ENCODE measurements at regions not wholly inside any gene's neighbourhood (a gene's known extent, or its start where the extent isn't known, plus 50 kb on each side); places are given as distances from the start of the nearest gene placed in this dataset.
A peak's percentile ranks its signal among the peaks of the same experiment; 100 is the strongest.

DNA sequence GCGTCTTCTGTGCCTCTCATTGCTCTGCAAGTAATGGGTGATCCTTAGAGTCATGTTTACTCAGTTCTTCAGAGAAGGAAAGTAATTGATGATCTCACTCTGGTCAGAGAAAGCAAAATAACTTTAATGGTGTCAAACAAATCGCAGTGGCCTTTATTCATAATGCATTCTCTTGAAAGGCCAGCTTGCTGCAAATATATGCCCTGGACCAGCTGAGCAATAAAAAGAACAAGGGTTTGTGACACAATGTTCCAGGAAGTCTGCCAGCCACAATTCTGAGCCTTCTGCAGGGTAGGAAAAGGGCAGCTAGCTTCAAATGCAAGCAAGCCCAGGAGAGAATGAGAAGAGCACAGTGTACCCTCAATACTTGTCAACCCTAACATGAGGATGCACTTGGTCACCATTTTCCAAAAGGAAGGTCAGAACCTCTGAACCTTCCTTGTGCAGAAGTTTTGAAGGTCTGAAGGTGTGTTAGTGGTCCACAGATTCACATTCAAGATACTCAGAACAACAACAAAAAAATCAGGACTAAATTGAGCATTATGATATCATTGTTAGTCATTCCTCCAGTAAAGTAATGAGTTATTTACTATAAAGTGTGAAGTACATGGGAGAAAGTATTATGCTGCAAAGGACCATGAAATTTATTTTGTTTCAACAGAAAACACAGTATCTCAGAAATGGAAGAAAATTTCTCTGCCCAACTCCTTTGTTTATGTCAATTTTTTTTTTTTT lies 355.6 kb downstream of the PAX3 start:
- Histone ChIP-seq H3K36me3 (no peaks in the 10 kb centered on the region), H3K4me1 (peaks cover 0 to 5% (median 0%) of the 10 kb centered on the region in 12 donors), H3K27me3 (no peaks in the 10 kb centered on the region), H3K27ac (peak overlapping the region in 7 of 12 donors; percentile 25 to 78 (median 67)), H3K9me3 (peaks cover 0 to 8% (median 0%) of the 10 kb centered on the region in 12 donors), H3K4me3 (no peak overlapping the region)
- DNase-seq (peak in 3 of 5 donors; percentile 23 to 63 (median 61)), ATAC-seq (peak; percentile 80 to 97 (median 94))
- 67 to 86% (median 70%) methylated on average over 2 of the region's 2 CpGs for WGBS, 4 donors
- no peak for TF ChIP-seq POLR2A (IDR thresholded peaks at IDR 0.05)
- TF ChIP-seq CTCF (IDR thresholded peaks at IDR 0.05): no peak
- intact Hi-C loops (cut with DNase I): no loop called here

- no peak for TF ChIP-seq POLR2A (IDR thresholded peaks at IDR 0.05)
- H3K9me3 ChIP-seq: peaks cover 0 to 10% (median 0%) of the 10 kb centered on the region in 12 donors
- H3K27ac ChIP-seq: no peak overlapping the region
- no peak overlapping the region for H3K4me3 ChIP-seq
- intact Hi-C loops (cut with DNase I): no loop called here
- no peaks in the 10 kb centered on the region for H3K4me1 ChIP-seq
- DNase-seq: no peak
- WGBS, 4 donors: 49 to 60% (median 57%) methylated on average over 6 of the region's 6 CpGs
- peaks cover 0 to 6% (median 0%) of the 10 kb centered on the region in 9 donors for H3K27me3 ChIP-seq
- no peaks in the 10 kb centered on the region for H3K36me3 ChIP-seq
- no peak for ATAC-seq
Measured at GRCh38 chr2:221931251-221931991, 359.3 kb upstream of the EPHA4 start.

- intact Hi-C loops (cut with DNase I): no loop called here
- no peak for TF ChIP-seq CTCF (IDR thresholded peaks at IDR 0.05)
- TF ChIP-seq POLR2A (IDR thresholded peaks at IDR 0.05): no peak
- Histone ChIP-seq H3K27me3 (peaks cover 0 to 6% (median 0%) of the 10 kb centered on the region in 9 donors), H3K4me1 (no peaks in the 10 kb centered on the region), H3K4me3 (no peak overlapping the region), H3K27ac (no peak overlapping the region), H3K36me3 (no peaks in the 10 kb centered on the region), H3K9me3 (peaks cover 0 to 10% (median 0%) of the 10 kb centered on the region in 12 donors)
- 17 to 34% (median 26%) methylated on average over 1 of the region's 1 CpG for WGBS, 4 donors
- ATAC-seq (no peak), DNase-seq (no peak)
Measured at GRCh38 chr2:221929259-221929658, 357.2 kb upstream of the EPHA4 start.

DNA sequence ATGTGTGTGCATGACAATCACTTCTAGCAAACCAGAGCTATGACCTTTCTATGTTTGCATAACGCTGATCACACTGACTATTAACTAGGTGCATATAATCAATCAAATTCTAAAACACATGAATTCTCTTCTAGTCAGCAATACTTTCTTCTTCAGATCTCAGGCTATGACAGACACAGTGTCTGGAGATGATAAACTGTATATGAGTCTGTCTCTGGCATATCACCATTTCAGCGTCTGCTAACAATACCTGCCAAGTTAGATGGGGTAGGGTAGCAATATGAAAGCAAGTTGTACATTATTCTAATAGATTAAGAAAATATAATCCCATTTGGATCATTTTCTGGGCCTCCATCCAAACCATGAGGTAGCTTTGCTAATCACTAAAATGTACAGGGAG lies 354.2 kb upstream of the EPHA4 start:
- ATAC-seq (no peak), DNase-seq (no peak)
- Histone ChIP-seq H3K9me3 (no peaks in the 10 kb centered on the region), H3K36me3 (no peaks in the 10 kb centered on the region), H3K27ac (no peak overlapping the region), H3K4me3 (no peak overlapping the region), H3K27me3 (peaks cover 0 to 6% (median 0%) of the 10 kb centered on the region in 9 donors), H3K4me1 (no peaks in the 10 kb centered on the region)
- TF ChIP-seq CTCF (IDR thresholded peaks at IDR 0.05) (no peak), POLR2A (IDR thresholded peaks at IDR 0.05) (no peak)
- 79 to 82% (median 82%) methylated on average over 2 of the region's 2 CpGs for WGBS, 4 donors
- intact Hi-C loops (cut with DNase I): no loop called here
